Muscle layer of colon (tissue), 2 donors: ENCODE measurements at regions not wholly inside any gene's neighbourhood (a gene's known extent, or its start where the extent isn't known, plus 50 kb on each side); places are given as distances from the start of the nearest gene placed in this dataset.
"Not testable (repeated sequence)": the region's sequence is repeated elsewhere in the genome, so short reads cannot be mapped to it uniquely, and the experiment has no call there.

Source experiments
- H3K27ac ChIP-seq: one replicate; pipeline ENCODE4 v1.7.0; 2013; ENCODE audit warnings: low read depth, mild to moderate bottlenecking, low read length, moderate library complexity
- H3K27me3 ChIP-seq, 2 donors: one replicate each; pipeline ENCODE4 v1.7.0; 2013; ENCODE audit warnings: low read length in 2 of 2, mild to moderate bottlenecking in 2 of 2; ENCODE audit not compliant: insufficient read depth in 2 of 2, control insufficient read depth in 1 of 2
- H3K36me3 ChIP-seq: one replicate; pipeline ENCODE4 v1.7.0; 2013; ENCODE audit warnings: mild to moderate bottlenecking, low read length; ENCODE audit not compliant: insufficient read depth
- H3K4me1 ChIP-seq: one replicate; pipeline ENCODE4 v1.7.0; 2013; ENCODE audit warnings: mild to moderate bottlenecking, low read length; ENCODE audit not compliant: insufficient read depth
- H3K4me3 ChIP-seq, 2 donors: one replicate each; pipeline ENCODE4 v1.7.0; 2013; ENCODE audit warnings: low read length in 2 of 2, low read depth in 1 of 2, mild to moderate bottlenecking in 1 of 2, moderate library complexity in 1 of 2
- H3K9ac ChIP-seq: one replicate; pipeline ENCODE4 v1.7.0; 2013; ENCODE audit warnings: low read length
- H3K9me3 ChIP-seq: one replicate; pipeline ENCODE4 v1.7.0; 2013; ENCODE audit warnings: mild to moderate bottlenecking, low read length
- donor health status: abdominal sarcoma.
- donor health status: Adenocarcinoma of cecum.

DNA sequence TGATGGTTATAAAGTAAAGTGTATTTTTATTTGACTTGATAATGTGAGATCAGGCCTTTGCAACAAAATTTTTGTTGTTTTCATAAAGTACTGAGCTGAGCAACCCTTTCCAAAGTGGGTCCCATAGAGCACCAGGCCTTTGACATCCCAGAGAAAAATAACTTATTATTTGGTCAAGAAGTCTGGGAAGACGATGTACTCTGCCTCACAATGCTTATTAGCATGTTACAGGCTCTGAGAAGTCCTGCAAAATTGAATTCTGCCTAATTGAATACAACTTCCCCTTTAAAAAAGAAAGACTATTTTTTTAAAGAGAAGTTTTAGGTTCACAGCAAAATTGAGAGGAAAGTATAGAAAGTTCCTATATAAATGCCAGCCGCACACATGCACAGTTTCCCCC lies 151.5 kb upstream of the TCF4 start:
- H3K27ac ChIP-seq = no peak overlapping the region
- H3K9ac ChIP-seq = no peak overlapping the region
- no peaks in the 10 kb centered on the region for H3K27me3 ChIP-seq
- H3K9me3 ChIP-seq = no peaks in the 10 kb centered on the region
- H3K4me3 ChIP-seq = no peak overlapping the region
- H3K4me1 ChIP-seq = no peaks in the 10 kb centered on the region
- no peaks in the 10 kb centered on the region for H3K36me3 ChIP-seq

DNA sequence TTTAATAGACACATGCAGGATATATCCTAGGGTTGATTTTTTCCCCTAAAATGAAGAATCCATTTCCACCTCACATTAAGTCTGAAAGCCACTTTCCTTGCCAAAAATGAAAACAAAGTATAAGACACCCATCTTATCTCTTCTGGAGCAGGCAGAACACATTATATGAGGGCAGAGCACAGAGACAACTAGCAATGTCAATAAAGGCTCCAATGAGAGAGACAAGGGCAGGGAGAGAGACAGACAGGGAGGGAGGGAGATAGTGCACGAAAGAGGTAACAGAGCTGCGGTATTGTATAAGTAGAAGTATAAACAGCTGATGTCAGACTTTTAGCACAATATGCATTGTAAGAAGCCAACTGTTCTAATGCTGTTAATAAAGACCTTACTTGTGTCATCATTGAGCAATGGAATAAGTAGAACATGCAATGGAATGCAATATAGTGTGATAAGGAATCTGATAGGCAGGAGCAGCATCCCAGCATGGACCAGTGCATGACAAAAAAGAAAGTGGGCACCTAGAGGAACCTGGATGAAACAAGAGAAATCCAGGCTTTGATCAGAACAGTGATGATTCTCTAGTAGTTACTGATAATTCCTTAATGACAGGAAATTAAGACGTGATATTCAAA lies 150.6 kb upstream of the TCF4 start:
- no peaks in the 10 kb centered on the region for H3K4me1 ChIP-seq
- H3K4me3 ChIP-seq = no peak overlapping the region
- H3K9me3 ChIP-seq = no peaks in the 10 kb centered on the region
- no peak overlapping the region for H3K9ac ChIP-seq
- H3K27ac ChIP-seq = no peak overlapping the region
- no peaks in the 10 kb centered on the region for H3K27me3 ChIP-seq
- no peaks in the 10 kb centered on the region for H3K36me3 ChIP-seq

DNA sequence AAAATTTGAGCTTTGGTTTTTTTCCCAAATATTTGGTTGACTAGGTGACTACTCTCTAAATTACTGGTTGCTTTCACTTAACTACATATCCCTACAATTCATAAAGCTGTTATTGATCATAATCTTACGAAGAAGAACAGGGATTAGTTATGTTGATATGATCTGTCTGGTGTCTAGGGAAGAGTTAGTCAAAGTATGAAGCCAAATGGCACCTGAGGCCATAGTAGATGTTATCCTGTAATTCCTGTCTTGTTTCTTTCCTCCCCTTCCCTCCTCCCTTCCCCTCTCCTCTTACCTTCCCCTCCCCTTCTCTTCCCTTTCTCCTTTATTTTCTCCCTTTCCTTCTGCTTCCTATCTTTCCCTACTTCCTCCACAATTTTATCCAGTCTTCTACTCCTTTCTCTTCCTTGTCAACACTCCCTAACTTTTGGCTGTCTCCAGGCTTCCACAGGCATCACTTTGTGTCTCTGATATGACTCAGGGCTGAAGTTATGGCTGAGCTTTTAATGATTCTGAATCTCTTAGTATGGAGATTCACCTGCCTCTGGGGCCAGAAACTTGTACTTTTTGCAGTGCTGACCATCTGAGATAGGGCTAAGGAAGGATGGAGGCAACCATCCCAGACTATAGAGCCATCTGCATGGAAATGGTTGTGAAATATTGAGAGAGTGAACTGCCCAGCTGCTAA lies 149.9 kb upstream of the TCF4 start:
- Histone ChIP-seq H3K4me3 (no peak overlapping the region), H3K36me3 (no peaks in the 10 kb centered on the region), H3K9me3 (no peaks in the 10 kb centered on the region), H3K27me3 (no peaks in the 10 kb centered on the region), H3K9ac (no peak overlapping the region), H3K27ac (no peak overlapping the region), H3K4me1 (no peaks in the 10 kb centered on the region)

DNA sequence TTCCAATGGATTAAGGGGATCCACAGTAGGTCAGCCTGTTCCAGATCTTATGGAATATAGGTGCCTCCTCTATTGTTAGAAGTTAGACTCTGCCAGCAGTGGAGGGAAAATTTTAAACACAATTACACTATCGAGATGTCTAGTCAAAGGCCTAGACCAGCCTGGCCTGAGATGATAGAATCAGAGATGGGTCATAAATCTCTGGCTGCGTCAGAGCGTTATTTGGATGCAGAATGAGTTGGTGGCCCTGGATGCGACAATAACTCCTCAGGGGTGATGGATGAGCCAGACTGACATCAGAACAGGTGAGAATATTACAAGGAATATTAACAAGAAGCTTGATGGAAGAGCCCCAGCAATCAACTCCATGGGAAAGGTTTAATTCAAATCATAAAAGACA lies 149.3 kb upstream of the TCF4 start:
- no peak overlapping the region for H3K27ac ChIP-seq
- H3K9ac ChIP-seq = no peak overlapping the region
- no peaks in the 10 kb centered on the region for H3K4me1 ChIP-seq
- H3K9me3 ChIP-seq = no peaks in the 10 kb centered on the region
- H3K27me3 ChIP-seq = no peaks in the 10 kb centered on the region
- H3K4me3 ChIP-seq = no peak overlapping the region
- H3K36me3 ChIP-seq = no peaks in the 10 kb centered on the region

DNA sequence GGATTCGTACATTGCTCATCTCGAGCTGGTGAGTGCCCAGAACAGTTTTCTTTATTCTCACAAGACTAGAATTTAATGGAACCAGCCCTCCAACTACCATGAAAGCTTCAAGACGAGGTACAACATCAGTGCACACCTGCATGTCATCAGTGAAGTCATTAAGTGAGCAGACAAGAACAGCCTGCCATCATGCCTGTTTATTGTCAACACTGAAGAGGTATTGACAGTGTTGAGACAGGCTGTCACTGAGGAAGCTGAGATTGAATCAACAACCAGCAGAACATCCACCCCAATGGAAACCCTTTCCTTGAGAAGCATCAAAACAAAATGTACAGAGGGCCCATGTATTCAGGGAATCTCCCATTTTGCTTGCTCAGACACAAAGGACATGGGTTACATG lies 148.0 kb upstream of the TCF4 start:
- Histone ChIP-seq H3K4me1 (no peaks in the 10 kb centered on the region), H3K27ac (no peak overlapping the region), H3K4me3 (no peak overlapping the region), H3K9me3 (no peaks in the 10 kb centered on the region), H3K27me3 (no peaks in the 10 kb centered on the region), H3K9ac (no peak overlapping the region), H3K36me3 (no peaks in the 10 kb centered on the region)

DNA sequence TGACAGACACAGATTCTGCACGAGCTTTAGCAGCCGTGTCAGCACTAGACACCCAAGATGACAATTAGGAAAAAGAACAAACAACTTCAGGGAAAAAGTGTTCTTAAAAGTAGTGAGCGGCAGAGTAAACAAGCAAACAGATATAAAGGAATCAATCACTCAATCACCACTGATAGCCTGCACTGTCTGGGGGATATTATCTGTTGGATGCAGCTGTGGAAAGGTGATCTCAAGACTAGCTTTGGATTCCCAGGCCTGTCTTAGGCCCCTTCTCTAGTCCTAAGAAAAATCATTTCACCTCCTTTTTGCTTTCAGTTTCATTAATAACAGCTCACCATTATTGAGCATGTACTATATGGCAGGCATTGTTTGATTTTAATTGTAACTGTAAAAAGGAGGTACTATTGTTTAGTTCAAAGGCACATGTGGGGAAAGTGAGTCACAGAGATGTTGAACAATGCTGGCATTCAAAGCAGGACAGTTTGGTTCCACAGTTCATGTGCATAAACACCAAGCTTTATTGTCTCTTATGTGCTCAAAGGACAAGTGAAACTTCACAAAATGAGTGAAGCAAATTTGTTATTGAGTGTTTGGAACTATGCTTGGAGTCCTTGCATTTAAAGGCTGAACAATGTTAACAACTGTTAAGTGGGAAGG lies 147.3 kb upstream of the TCF4 start:
- Histone ChIP-seq H3K27me3 (no peaks in the 10 kb centered on the region), H3K36me3 (no peaks in the 10 kb centered on the region), H3K27ac (no peak overlapping the region), H3K9ac (no peak overlapping the region), H3K4me1 (no peaks in the 10 kb centered on the region), H3K9me3 (no peaks in the 10 kb centered on the region), H3K4me3 (no peak overlapping the region)

DNA sequence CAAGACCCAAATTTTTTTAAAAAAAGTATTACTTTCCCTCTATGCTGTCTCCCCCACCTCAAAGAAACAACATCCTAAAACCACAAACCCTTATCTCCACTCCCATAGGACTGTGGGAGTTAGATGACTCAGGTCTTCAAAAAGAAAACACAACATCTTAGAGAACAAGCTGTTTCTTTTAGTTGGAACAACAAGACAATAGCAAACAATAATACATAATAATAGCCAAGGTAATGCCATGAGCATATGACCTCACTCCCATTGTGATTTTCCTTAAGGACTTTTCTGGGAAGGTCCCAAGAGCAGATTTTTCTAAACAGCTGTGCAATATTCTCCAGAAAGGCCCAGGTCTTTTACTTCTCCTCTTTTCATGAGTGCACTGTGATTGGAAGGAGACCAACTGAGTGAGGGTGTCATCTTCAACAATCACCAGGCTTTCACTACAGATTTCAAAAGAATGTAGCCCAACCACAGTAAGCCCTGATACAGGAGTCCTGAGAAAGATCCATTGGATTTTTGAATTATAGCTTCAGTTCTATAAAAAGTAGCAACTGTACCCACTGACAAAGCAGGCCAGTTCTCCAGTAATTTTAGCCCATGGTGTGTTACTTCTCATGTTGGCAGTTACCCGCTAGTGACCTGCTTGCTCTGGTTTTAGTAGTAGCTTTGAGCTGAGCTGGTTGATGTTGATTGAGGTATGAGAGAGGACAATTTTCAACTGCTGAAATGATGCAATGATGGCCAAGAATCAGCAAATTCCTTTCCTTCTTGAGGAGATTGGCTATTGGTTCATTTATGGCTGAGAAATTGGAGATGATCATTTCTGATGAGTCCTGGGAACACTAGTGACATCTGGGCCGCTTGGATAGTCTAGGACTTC lies 144.5 kb upstream of the TCF4 start:
- no peaks in the 10 kb centered on the region for H3K4me1 ChIP-seq
- H3K9me3 ChIP-seq = no peaks in the 10 kb centered on the region
- no peak overlapping the region for H3K4me3 ChIP-seq
- H3K36me3 ChIP-seq = no peaks in the 10 kb centered on the region
- H3K27ac ChIP-seq = no peak overlapping the region
- no peak overlapping the region for H3K9ac ChIP-seq
- no peaks in the 10 kb centered on the region for H3K27me3 ChIP-seq

DNA sequence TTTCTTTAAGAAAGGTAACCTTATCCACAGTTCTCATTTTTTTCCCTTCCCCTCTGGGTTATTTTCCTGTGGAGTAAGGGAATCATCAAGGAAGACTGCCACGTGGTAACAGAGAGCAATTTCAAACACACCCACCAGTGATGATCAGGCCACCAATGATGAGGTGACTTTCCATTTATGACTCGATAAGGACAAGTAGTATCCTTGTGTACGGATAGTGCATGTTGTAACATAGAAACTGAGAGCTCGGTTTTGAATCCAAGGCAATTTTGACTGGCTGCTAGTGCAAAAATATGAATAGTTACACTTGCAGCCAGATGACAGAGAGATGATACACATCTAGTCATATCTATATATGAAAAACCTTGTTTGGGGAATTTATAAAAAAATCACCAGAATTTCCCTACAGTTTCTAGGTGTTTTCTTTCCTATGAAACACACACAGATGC lies 143.6 kb upstream of the TCF4 start:
- H3K27ac ChIP-seq = no peak overlapping the region
- H3K9ac ChIP-seq = no peak overlapping the region
- no peak overlapping the region for H3K4me3 ChIP-seq
- no peaks in the 10 kb centered on the region for H3K9me3 ChIP-seq
- no peaks in the 10 kb centered on the region for H3K4me1 ChIP-seq
- no peaks in the 10 kb centered on the region for H3K27me3 ChIP-seq
- H3K36me3 ChIP-seq = no peaks in the 10 kb centered on the region

DNA sequence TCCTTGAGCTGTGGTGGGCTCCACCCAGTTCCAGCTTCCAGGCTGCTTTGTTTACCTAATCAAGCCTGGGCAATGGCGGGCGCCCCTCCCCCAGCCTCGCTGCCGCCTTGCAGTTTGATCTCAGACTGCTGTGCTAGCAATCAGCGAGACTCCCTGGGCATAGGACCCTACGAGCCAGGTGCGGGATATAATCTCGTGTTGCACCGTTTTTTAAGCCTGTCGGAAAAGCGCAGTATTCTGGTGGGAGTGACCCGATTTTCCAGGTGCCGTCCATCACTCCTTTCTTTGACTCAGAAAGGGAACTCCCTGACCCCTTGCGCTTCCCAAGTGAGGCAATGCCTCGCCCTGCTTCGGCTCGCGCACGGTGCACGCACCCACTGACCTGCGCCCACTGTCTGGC lies 133.0 kb upstream of the TCF4 start:
- H3K4me3 ChIP-seq, H3K27ac ChIP-seq, H3K9ac ChIP-seq, H3K27me3 ChIP-seq, H3K9me3 ChIP-seq, H3K36me3 ChIP-seq, H3K4me1 ChIP-seq: not testable (repeated sequence)

DNA sequence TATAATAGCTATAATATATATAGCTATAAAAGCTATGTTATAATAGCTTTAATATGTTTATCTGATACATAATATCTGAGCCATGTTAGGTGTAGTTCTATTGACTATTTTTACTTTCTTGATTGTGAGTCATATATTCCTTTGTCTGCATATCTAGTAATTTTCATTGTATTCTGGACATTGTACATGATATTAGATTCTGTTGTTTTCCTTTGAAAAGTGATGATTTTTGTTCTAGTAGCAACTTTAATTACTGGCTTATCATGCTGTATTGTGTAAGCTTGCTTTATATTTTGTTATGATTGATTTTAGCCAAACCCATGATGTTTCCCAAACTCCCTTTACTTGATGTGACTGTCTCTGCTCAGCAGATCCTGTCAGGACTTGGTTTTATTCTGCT lies 125.7 kb upstream of the TCF4 start:
- Histone ChIP-seq H3K27me3 (no peaks in the 10 kb centered on the region), H3K4me3 (no peak overlapping the region), H3K9me3 (no peaks in the 10 kb centered on the region), H3K27ac (no peak overlapping the region), H3K4me1 (no peaks in the 10 kb centered on the region), H3K9ac (no peak overlapping the region), H3K36me3 (no peaks in the 10 kb centered on the region)

DNA sequence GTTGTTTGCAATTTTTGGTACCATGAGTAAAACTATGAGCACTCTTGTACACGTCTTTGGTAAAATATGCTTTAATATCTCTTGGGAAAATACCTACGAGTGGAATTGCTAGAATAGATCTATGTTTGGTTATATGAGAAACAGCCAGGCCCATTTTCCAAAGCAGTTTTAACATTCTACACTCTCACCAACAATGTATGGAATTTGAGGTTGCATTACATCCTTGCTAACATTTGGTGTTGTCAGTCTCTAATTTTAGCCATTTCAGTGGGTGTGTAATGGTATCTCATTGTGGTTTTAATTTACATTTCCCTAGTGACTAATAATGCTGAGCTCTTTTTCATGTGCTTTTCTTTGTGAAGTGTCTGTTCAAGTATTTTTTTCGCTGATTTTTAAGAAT lies 118.9 kb upstream of the TCF4 start:
- Histone ChIP-seq H3K9ac (no peak overlapping the region), H3K27ac (no peak overlapping the region), H3K36me3 (no peaks in the 10 kb centered on the region), H3K4me3 (no peak overlapping the region), H3K9me3 (no peaks in the 10 kb centered on the region), H3K27me3 (no peaks in the 10 kb centered on the region), H3K4me1 (no peaks in the 10 kb centered on the region)
